Astrocyte (in vitro differentiated cells and primary cell): ENCODE measurements at regions not wholly inside any gene's neighbourhood (a gene's known extent, or its start where the extent isn't known, plus 50 kb on each side); places are given as distances from the start of the nearest gene placed in this dataset.

Experiments used
- DNase-seq: peaks from one replicate; pipeline ENCODE4 v3.0.0-alpha.2; 2010; ENCODE audit warnings: low read depth
- FAIRE-seq: peaks from 2 replicates; lab custom pipeline; 2011; peaks lifted over from hg19 to GRCh38; lab: Jason Lieb, UNC
- H2AFZ ChIP-seq: 2 replicates; pipeline ENCODE4 v1.6.0; 2012; ENCODE audit warnings: low read depth, low read length, inconsistent platforms
- H3K27ac ChIP-seq: 2 replicates; pipeline ENCODE4 v1.5.1; 2011; ENCODE audit warnings: low read depth, low read length, inconsistent platforms
- H3K27me3 ChIP-seq: 2 replicates; pipeline ENCODE4 v1.6.0; 2011; ENCODE audit warnings: low read length, inconsistent platforms; ENCODE audit not compliant: insufficient read depth
- H3K36me3 ChIP-seq: 2 replicates; pipeline ENCODE4 v1.5.1; 2011; ENCODE audit warnings: low read length, inconsistent platforms; ENCODE audit not compliant: insufficient read depth
- H3K4me1 ChIP-seq: 2 replicates; pipeline ENCODE4 v1.5.1; 2011; ENCODE audit warnings: low read length, inconsistent platforms; ENCODE audit not compliant: insufficient read depth
- H3K4me2 ChIP-seq: 2 replicates; pipeline ENCODE4 v1.6.0; 2012; ENCODE audit warnings: low read length, inconsistent platforms
- H3K4me3 ChIP-seq: 2 replicates; pipeline ENCODE4 v1.5.1; 2011; ENCODE audit warnings: low read depth, mild to moderate bottlenecking, low read length, inconsistent platforms; ENCODE audit not compliant: insufficient read depth
- H3K79me2 ChIP-seq: 2 replicates; pipeline ENCODE4 v1.6.0; 2012; ENCODE audit warnings: mild to moderate bottlenecking, low read length, inconsistent platforms; ENCODE audit not compliant: insufficient read depth
- H3K9ac ChIP-seq: 2 replicates; pipeline ENCODE4 v1.6.0; 2012; ENCODE audit warnings: mild to moderate bottlenecking, low read length, inconsistent platforms
- H3K9me3 ChIP-seq: 2 replicates; pipeline ENCODE4 v1.5.1; 2012; ENCODE audit warnings: low read depth, mild to moderate bottlenecking, low read length, inconsistent platforms; ENCODE audit not compliant: insufficient read depth
- H4K20me1 ChIP-seq: 2 replicates; pipeline ENCODE4 v1.6.0; 2012; ENCODE audit warnings: low read length, inconsistent platforms; ENCODE audit not compliant: insufficient read depth
- H3K27ac Mint-ChIP-seq: one replicate; pipeline ENCODE4 v1.8.0; 2021; ENCODE audit warnings: mild to moderate bottlenecking, mixed read lengths; ENCODE audit not compliant: unreplicated experiment
- H3K27me3 Mint-ChIP-seq: one replicate; pipeline ENCODE4 v1.8.0; 2021; ENCODE audit warnings: low read depth, mixed read lengths; ENCODE audit not compliant: unreplicated experiment
- H3K36me3 Mint-ChIP-seq: one replicate; pipeline ENCODE4 v1.8.0; 2021; ENCODE audit warnings: low read depth, mixed read lengths; ENCODE audit not compliant: unreplicated experiment
- H3K4me1 Mint-ChIP-seq: one replicate; pipeline ENCODE4 v1.8.0; 2021; ENCODE audit warnings: low read depth, mixed read lengths; ENCODE audit not compliant: unreplicated experiment
- H3K4me3 Mint-ChIP-seq: one replicate; pipeline ENCODE4 v1.8.0; 2021; ENCODE audit warnings: mild to moderate bottlenecking, moderate library complexity, mixed read lengths; ENCODE audit not compliant: unreplicated experiment
- H3K9me3 Mint-ChIP-seq: one replicate; pipeline ENCODE4 v1.8.0; 2021; ENCODE audit warnings: mild to moderate bottlenecking, mixed read lengths; ENCODE audit not compliant: unreplicated experiment
- EZH2 ChIP-seq: IDR thresholded peaks from 2 replicates; pipeline ENCODE4 v1.6.1; 2012; ENCODE audit warnings: mild to moderate bottlenecking, low read length, inconsistent platforms; ENCODE audit not compliant: insufficient read depth
- TF ChIP-seq, protein P1 (sequence below): IDR thresholded peaks from 2 replicates; pipeline ENCODE4 v1.5.1; 2011; ENCODE audit warnings: low read depth, mild to moderate bottlenecking, inconsistent platforms, low read length, moderate library complexity; ENCODE audit not compliant: insufficient read depth

DNA sequence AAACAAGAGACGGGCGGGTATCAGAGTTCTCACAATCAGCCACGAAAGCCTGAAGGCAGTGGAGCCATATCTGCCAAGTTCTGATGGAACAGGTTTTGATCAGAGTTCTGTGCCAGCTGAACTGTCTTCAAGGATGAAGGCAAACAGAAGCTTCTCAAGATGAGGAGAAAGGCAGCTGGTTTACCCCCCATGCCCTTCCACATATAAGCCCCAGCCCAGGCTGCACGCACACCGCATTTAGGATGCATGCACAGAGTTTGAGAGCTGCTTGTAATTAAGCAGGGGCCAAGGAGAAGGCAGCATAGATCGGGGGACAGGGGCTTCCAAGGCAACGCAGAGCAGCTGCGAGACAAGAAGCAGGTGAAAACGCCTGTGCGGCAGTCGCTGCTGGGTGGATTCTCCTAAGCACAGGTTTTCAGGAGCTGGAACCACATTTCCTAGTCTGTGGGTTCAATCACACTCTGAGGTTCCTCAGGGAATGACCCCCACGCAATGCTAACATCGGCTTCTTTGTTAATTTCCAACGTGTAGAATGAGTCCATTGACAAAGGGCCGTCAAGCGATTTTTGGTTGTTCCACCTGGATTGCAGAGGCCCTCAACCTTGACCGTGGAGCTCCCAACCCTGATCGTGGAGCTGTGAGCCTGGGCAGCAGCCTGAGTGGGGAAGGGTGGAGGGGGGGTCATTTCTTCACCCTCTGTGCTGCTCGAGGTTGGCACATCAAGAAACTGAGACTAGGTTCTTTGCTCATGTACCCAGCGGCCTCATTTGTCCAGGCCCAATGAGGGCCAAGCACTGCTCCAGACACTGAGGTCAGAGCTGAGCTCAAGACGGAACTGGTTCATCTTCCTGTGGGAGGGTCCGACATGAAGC, 81.7 kb upstream of the SHISAL1 start:
- Histone ChIP-seq H3K27me3 (peaks cover 8% of the 10 kb centered on the region), H4K20me1 (no peaks in the 10 kb centered on the region), H3K27ac (no peak overlapping the region), H3K9ac (no peak overlapping the region), H3K4me1 (no peaks in the 10 kb centered on the region), H3K4me3 (no peak overlapping the region), H3K36me3 (no peaks in the 10 kb centered on the region), H2AFZ (no peak overlapping the region), H3K79me2 (no peaks in the 10 kb centered on the region), H3K4me2 (no peak overlapping the region), H3K9me3 (no peaks in the 10 kb centered on the region)
- H3K9me3 Mint-ChIP-seq = peaks cover 5% of the 10 kb centered on the region
- FAIRE-seq (no peak), DNase-seq (no peak)
- H3K36me3 Mint-ChIP-seq = no peaks in the 10 kb centered on the region
- peak overlapping the region; percentile 66 for H3K27ac Mint-ChIP-seq
- peaks cover 58% of the 10 kb centered on the region for H3K27me3 Mint-ChIP-seq
- H3K4me3 Mint-ChIP-seq = no peak overlapping the region
- no peak for TF ChIP-seq EZH2
- TF ChIP-seq, protein P1, sequence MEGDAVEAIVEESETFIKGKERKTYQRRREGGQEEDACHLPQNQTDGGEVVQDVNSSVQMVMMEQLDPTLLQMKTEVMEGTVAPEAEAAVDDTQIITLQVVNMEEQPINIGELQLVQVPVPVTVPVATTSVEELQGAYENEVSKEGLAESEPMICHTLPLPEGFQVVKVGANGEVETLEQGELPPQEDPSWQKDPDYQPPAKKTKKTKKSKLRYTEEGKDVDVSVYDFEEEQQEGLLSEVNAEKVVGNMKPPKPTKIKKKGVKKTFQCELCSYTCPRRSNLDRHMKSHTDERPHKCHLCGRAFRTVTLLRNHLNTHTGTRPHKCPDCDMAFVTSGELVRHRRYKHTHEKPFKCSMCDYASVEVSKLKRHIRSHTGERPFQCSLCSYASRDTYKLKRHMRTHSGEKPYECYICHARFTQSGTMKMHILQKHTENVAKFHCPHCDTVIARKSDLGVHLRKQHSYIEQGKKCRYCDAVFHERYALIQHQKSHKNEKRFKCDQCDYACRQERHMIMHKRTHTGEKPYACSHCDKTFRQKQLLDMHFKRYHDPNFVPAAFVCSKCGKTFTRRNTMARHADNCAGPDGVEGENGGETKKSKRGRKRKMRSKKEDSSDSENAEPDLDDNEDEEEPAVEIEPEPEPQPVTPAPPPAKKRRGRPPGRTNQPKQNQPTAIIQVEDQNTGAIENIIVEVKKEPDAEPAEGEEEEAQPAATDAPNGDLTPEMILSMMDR = no peak
- no peaks in the 10 kb centered on the region for H3K4me1 Mint-ChIP-seq

DNA sequence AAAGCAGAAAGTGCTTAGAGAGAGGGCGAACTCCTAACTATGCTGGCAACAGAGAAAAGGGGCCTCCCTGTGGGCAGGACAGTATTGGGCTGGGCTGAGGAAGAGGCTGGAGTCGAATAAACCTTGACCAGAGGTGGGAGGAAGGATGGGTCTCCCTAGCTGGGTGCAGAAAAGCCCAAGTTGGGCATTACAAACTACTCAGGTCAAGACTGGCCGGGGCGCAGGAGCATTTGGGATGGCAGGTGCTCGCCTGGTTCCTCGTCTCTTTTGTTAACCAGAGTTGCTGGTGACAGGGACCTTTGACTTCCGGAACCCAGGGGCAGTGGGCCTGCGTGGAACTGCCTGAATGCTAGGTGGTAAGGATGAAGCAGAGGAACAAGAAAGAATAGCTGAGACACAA, 80.3 kb upstream of the SHISAL1 start:
- no peaks in the 10 kb centered on the region for H3K36me3 ChIP-seq
- H3K4me3 Mint-ChIP-seq = no peak overlapping the region
- no peak overlapping the region for H2AFZ ChIP-seq
- no peak overlapping the region for H3K9ac ChIP-seq
- H3K4me1 ChIP-seq = no peaks in the 10 kb centered on the region
- no peaks in the 10 kb centered on the region for H3K79me2 ChIP-seq
- no peak for DNase-seq
- H3K27ac Mint-ChIP-seq = no peak overlapping the region
- peaks cover 11% of the 10 kb centered on the region for H3K27me3 ChIP-seq
- no peaks in the 10 kb centered on the region for H3K4me1 Mint-ChIP-seq
- no peak overlapping the region for H3K4me3 ChIP-seq
- H3K27ac ChIP-seq = no peak overlapping the region
- FAIRE-seq = no peak
- no peaks in the 10 kb centered on the region for H3K36me3 Mint-ChIP-seq
- peaks cover 5% of the 10 kb centered on the region for H3K9me3 Mint-ChIP-seq
- no peak overlapping the region for H3K4me2 ChIP-seq
- peaks cover 58% of the 10 kb centered on the region for H3K27me3 Mint-ChIP-seq
- no peaks in the 10 kb centered on the region for H4K20me1 ChIP-seq
- H3K9me3 ChIP-seq = no peaks in the 10 kb centered on the region
- no peak for TF ChIP-seq EZH2
- TF ChIP-seq, protein P1 = no peak

DNA sequence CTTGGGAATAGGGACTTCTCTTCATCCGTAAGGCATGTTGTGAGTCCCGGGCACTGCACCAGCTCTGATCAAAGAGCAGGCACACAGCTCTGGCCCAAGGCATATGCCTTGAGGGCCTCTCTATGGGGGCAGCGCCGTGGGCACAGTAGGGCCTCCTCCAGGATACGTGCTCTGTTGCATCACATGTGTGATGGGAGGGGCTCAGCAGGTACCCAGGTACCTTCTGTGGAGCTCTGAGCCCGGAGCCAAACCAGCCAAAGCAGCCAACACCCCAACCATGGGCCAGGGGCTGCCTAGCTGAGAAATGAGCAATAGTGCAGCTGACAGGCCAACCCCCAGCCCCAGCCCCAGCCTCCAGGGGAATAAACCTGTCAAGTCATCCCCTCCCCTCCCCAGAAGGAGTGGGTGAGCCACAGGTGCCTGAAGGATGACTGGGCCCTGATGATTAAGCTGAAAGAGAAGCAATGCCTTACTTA, 79.7 kb upstream of the SHISAL1 start:
- H3K9me3 Mint-ChIP-seq = peaks cover 2% of the 10 kb centered on the region
- no peak overlapping the region for H3K4me2 ChIP-seq
- no peaks in the 10 kb centered on the region for H3K9me3 ChIP-seq
- DNase-seq (peak; percentile 23), FAIRE-seq (no peak)
- H2AFZ ChIP-seq = no peak overlapping the region
- no peaks in the 10 kb centered on the region for H4K20me1 ChIP-seq
- H3K27ac Mint-ChIP-seq = no peak overlapping the region
- H3K27me3 ChIP-seq = peaks cover 10% of the 10 kb centered on the region
- H3K4me3 ChIP-seq = no peak overlapping the region
- H3K4me1 Mint-ChIP-seq = no peaks in the 10 kb centered on the region
- H3K4me1 ChIP-seq = no peaks in the 10 kb centered on the region
- H3K36me3 ChIP-seq = no peaks in the 10 kb centered on the region
- no peaks in the 10 kb centered on the region for H3K79me2 ChIP-seq
- H3K4me3 Mint-ChIP-seq = no peak overlapping the region
- TF ChIP-seq, protein P1 = no peak
- no peak overlapping the region for H3K27ac ChIP-seq
- no peaks in the 10 kb centered on the region for H3K36me3 Mint-ChIP-seq
- no peak overlapping the region for H3K9ac ChIP-seq
- peaks cover 58% of the 10 kb centered on the region for H3K27me3 Mint-ChIP-seq
